ENCODE measurements at regions not wholly inside any gene's neighbourhood (a gene's known extent, or its start where the extent isn't known, plus 50 kb on each side); places are given as distances from the start of the nearest gene placed in this dataset.

GRCh38 chr10:28375399-28376354 is 72.8 kb upstream of the MPP7 start:
- Histone ChIP-seq H3K27ac (ENCODE audit: low read length) (no peak overlapping the region), H3K36me3 (ENCODE audit: control insufficient read depth, insufficient read depth, low read length) (no peaks in the 10 kb centered on the region), H3K9me3 (ENCODE audit: control insufficient read depth, insufficient read depth, low read depth, low read length) (no peaks in the 10 kb centered on the region), H3K4me3 (ENCODE audit: low read depth in 2 of 2, low read length in 2 of 2) (no peak overlapping the region), H3K27me3 (ENCODE audit: control insufficient read depth, insufficient read depth, low read length) (no peaks in the 10 kb centered on the region), H3K4me1 (ENCODE audit: control insufficient read depth, insufficient read depth, low read length) (no peaks in the 10 kb centered on the region)
- intact Hi-C loops (cut with micrococcal nuclease; ENCODE audit: unreplicated experiment) (no loop called here), in situ Hi-C loops (cut with HindIII; ENCODE audit: low pct_unique_long_range_greater_than_20kb, low sequenced_read_pairs) (no loop called here)
- DNase-seq (ENCODE audit: low read depth, low spot score) (no peak), ATAC-seq (no peak)
- BruUV-seq (replicated peaks) = no TSS peak
- ChIA-PET POLR2A (no interaction called here), CTCF (no interaction called here)
- TF ChIP-seq TCF7L2 (IDR thresholded peaks at IDR 0.05; ENCODE audit: low read depth, low read length) (no peak), REST (IDR thresholded peaks at IDR 0.05; ENCODE audit: insufficient read depth in 1 of 2, low read depth in 2 of 2, low read length in 1 of 2) (no peak), POLR2AphosphoS5 (IDR thresholded peaks at IDR 0.05; ENCODE audit: low read depth, low read length) (no peak), SIN3A (IDR thresholded peaks at IDR 0.05; ENCODE audit: borderline replicate concordance, insufficient read depth, low read depth, low read length) (no peak), CTCF (IDR thresholded peaks at IDR 0.05) (no peak)

- H3K9me3 ChIP-seq (ENCODE audit: control insufficient read depth, insufficient read depth, low read depth, low read length) = no peaks in the 10 kb centered on the region
- DNase-seq (ENCODE audit: low read depth, low spot score) (no peak), ATAC-seq (no peak)
- in situ Hi-C loops (cut with HindIII; ENCODE audit: low pct_unique_long_range_greater_than_20kb, low sequenced_read_pairs) (no loop called here), intact Hi-C loops (cut with micrococcal nuclease; ENCODE audit: unreplicated experiment) (no loop called here)
- POLR2A ChIA-PET = interaction anchor here (0.7 kb wide), 1 partner anchor 434 kb away, joined by 6 read pairs; no protein-coding TSS in a partner anchor
- no peak overlapping the region for H3K4me3 ChIP-seq (ENCODE audit: low read depth in 2 of 2, low read length in 2 of 2)
- peaks cover 2% of the 10 kb centered on the region; the same call in 1 of the 2 replicates for H3K27me3 ChIP-seq (ENCODE audit: control insufficient read depth, insufficient read depth, low read length)
- H3K27ac ChIP-seq (ENCODE audit: low read length) = no peak overlapping the region
- no peaks in the 10 kb centered on the region for H3K36me3 ChIP-seq (ENCODE audit: control insufficient read depth, insufficient read depth, low read length)
- no peak for TF ChIP-seq CTCF (IDR thresholded peaks at IDR 0.05)
- TF ChIP-seq TCF7L2 (IDR thresholded peaks at IDR 0.05; ENCODE audit: low read depth, low read length) = no peak
- TF ChIP-seq REST (IDR thresholded peaks at IDR 0.05; ENCODE audit: insufficient read depth in 1 of 2, low read depth in 2 of 2, low read length in 1 of 2) = no peak
- no peak for TF ChIP-seq POLR2AphosphoS5 (IDR thresholded peaks at IDR 0.05; ENCODE audit: low read depth, low read length)
- no peak for TF ChIP-seq SIN3A (IDR thresholded peaks at IDR 0.05; ENCODE audit: borderline replicate concordance, insufficient read depth, low read depth, low read length)
- no TSS peak for BruUV-seq (replicated peaks)
- CTCF ChIA-PET = no interaction called here
- no peaks in the 10 kb centered on the region for H3K4me1 ChIP-seq (ENCODE audit: control insufficient read depth, insufficient read depth, low read length)
Observed at GRCh38 chr10:28378986-28379585, 76.2 kb upstream of the MPP7 start.

All from Panc1 (cell line).